Nephron (organoid): ENCODE measurements at regions not wholly inside any gene's neighbourhood (a gene's known extent, or its start where the extent isn't known, plus 50 kb on each side); places are given as distances from the start of the nearest gene placed in this dataset.

Experiments used
- H3K27ac Mint-ChIP-seq, 3 experiments: 2 replicates each; pipeline ENCODE4 v1.8.0; 2020; ENCODE audit warnings: mixed read lengths in 3 of 3, mild to moderate bottlenecking in 2 of 3, moderate library complexity in 1 of 3
- H3K27me3 Mint-ChIP-seq: 2 replicates; pipeline ENCODE4 v1.8.0; 2021; ENCODE audit warnings: low read depth, mild to moderate bottlenecking, moderate library complexity, mixed read lengths
- H3K36me3 Mint-ChIP-seq: 2 replicates; pipeline ENCODE4 v1.8.0; 2020; ENCODE audit warnings: low read depth, mixed read lengths
- H3K4me1 Mint-ChIP-seq: 2 replicates; pipeline ENCODE4 v1.8.0; 2020; ENCODE audit warnings: mixed read lengths
- H3K4me3 Mint-ChIP-seq, 3 experiments: 2 replicates each; pipeline ENCODE4 v1.8.0; 2020; ENCODE audit warnings: mild to moderate bottlenecking in 3 of 3, mixed read lengths in 3 of 3, moderate library complexity in 2 of 3
- H3K9me3 Mint-ChIP-seq: 2 replicates; pipeline ENCODE4 v1.8.0; 2020; ENCODE audit warnings: mixed read lengths
- TF ChIP-seq, protein P1 (sequence below), 3 experiments: fragments of 200-600 bp; sonication (generic); IDR thresholded peaks; one replicate each; pipeline ENCODE4 v1.5.0; 2021; ENCODE audit warnings: antibody characterized with exemption in 3 of 3; ENCODE audit not compliant: unreplicated experiment in 3 of 3

DNA sequence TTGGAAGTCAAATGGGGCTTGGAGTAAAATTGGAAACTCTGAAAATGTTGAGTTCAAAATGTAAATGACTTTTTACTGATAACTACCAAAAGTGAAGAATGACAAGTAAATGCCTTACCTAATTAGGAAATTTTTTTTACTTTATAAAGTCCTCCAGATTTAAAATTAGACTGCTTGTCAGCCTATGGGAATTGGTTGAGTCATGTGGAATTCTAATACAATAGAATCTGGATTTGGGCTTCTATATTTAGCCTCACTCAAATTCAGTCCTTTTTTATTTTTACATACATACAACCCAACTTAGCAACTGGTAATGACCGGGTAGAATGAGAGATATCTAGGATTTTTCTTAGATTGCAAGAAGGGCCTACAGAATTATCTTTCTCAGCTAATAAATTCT lies 158.9 kb upstream of the CADPS start:
- Mint-ChIP-seq H3K4me3 (no peak overlapping the region), H3K27ac (no peak overlapping the region), H3K9me3 (no peaks in the 10 kb centered on the region), H3K27me3 (no peaks in the 10 kb centered on the region), H3K4me1 (no peaks in the 10 kb centered on the region), H3K36me3 (no peaks in the 10 kb centered on the region)
- TF ChIP-seq, protein P1, sequence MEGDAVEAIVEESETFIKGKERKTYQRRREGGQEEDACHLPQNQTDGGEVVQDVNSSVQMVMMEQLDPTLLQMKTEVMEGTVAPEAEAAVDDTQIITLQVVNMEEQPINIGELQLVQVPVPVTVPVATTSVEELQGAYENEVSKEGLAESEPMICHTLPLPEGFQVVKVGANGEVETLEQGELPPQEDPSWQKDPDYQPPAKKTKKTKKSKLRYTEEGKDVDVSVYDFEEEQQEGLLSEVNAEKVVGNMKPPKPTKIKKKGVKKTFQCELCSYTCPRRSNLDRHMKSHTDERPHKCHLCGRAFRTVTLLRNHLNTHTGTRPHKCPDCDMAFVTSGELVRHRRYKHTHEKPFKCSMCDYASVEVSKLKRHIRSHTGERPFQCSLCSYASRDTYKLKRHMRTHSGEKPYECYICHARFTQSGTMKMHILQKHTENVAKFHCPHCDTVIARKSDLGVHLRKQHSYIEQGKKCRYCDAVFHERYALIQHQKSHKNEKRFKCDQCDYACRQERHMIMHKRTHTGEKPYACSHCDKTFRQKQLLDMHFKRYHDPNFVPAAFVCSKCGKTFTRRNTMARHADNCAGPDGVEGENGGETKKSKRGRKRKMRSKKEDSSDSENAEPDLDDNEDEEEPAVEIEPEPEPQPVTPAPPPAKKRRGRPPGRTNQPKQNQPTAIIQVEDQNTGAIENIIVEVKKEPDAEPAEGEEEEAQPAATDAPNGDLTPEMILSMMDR (IDR thresholded peaks at IDR 0.05; ENCODE audit: unreplicated experiment in 3 of 3), result no peak

DNA sequence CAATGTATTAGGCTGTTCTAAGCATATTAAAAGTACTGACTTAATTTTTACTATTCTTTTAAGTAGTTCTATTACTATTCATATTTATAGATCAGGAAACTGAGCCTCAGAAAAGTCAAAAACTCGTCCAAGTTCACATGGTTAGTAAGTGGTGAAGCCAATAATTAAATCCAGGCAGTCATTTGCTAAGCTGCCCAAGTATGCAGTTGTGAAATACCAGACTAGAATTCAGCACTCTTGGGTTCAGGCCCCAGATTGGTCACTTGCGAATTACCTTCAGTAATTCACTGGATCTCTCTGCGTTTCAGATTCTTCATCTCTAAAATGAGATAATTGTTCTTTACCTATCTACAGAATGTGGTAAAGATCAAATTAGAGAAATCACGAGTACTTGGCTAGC lies 161.9 kb upstream of the CADPS start:
- Mint-ChIP-seq H3K4me3 (no peak overlapping the region), H3K27ac (no peak overlapping the region), H3K27me3 (peaks cover 1% of the 10 kb centered on the region), H3K4me1 (no peaks in the 10 kb centered on the region), H3K36me3 (no peaks in the 10 kb centered on the region), H3K9me3 (no peaks in the 10 kb centered on the region)
- TF ChIP-seq, protein P1 (IDR thresholded peaks at IDR 0.05; ENCODE audit: unreplicated experiment in 3 of 3), result no peak

GRCh38 chr3:63042833-63043232 lies 167.6 kb upstream of the CADPS start:
- H3K4me3 Mint-ChIP-seq, result no peak overlapping the region
- no peaks in the 10 kb centered on the region for H3K36me3 Mint-ChIP-seq
- H3K27me3 Mint-ChIP-seq, result peaks cover 15% of the 10 kb centered on the region
- peaks cover 2% of the 10 kb centered on the region for H3K9me3 Mint-ChIP-seq
- TF ChIP-seq, protein P1 (IDR thresholded peaks at IDR 0.05; ENCODE audit: unreplicated experiment in 3 of 3), result no peak
- H3K27ac Mint-ChIP-seq, result no peak overlapping the region
- H3K4me1 Mint-ChIP-seq, result no peaks in the 10 kb centered on the region

- H3K27ac Mint-ChIP-seq, result no peak overlapping the region
- H3K27me3 Mint-ChIP-seq, result peaks cover 15% of the 10 kb centered on the region
- TF ChIP-seq, protein P1 (IDR thresholded peaks at IDR 0.05; ENCODE audit: unreplicated experiment in 3 of 3), result no peak
- H3K4me1 Mint-ChIP-seq, result no peaks in the 10 kb centered on the region
- H3K9me3 Mint-ChIP-seq, result peaks cover 2% of the 10 kb centered on the region
- no peaks in the 10 kb centered on the region for H3K36me3 Mint-ChIP-seq
- no peak overlapping the region for H3K4me3 Mint-ChIP-seq
Measured at GRCh38 chr3:63043631-63044030, 168.4 kb upstream of the CADPS start.

- TF ChIP-seq, protein P1 (IDR thresholded peaks at IDR 0.05; ENCODE audit: unreplicated experiment in 3 of 3), result no peak
- Mint-ChIP-seq H3K27ac (no peak overlapping the region), H3K9me3 (peaks cover 2% of the 10 kb centered on the region), H3K36me3 (no peaks in the 10 kb centered on the region), H3K27me3 (peaks cover 15% of the 10 kb centered on the region), H3K4me3 (no peak overlapping the region), H3K4me1 (no peaks in the 10 kb centered on the region)
Measured at GRCh38 chr3:63046152-63046551, 170.9 kb upstream of the CADPS start.

DNA sequence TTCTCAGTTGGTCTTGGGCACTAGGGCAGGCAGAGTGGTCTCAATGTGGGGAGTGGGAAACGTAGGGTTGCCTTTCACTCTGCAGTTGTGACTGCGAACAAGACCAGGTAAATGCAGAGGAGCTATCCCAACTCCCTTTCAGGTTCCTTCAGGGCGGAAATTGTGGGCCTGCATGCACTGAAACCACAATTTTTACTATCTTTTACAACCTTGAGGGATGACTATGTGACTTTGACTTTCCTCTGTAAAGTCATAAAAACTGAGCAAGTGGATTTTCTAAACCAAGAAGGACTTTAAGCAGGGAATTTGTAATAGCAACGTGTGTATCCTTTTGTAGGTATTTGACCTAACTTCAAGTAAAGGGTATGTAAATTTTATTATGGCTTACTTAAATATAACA lies 171.4 kb upstream of the CADPS start:
- Mint-ChIP-seq H3K4me3 (no peak overlapping the region), H3K27ac (no peak overlapping the region), H3K9me3 (peaks cover 2% of the 10 kb centered on the region), H3K4me1 (no peaks in the 10 kb centered on the region), H3K27me3 (peaks cover 15% of the 10 kb centered on the region), H3K36me3 (no peaks in the 10 kb centered on the region)
- TF ChIP-seq, protein P1 (IDR thresholded peaks at IDR 0.05; ENCODE audit: unreplicated experiment in 3 of 3), result no peak
